GM12891 (cell line): ENCODE measurements at regions not wholly inside any gene's neighbourhood (a gene's known extent, or its start where the extent isn't known, plus 50 kb on each side); places are given as distances from the start of the nearest gene placed in this dataset.
A peak's percentile ranks its signal among the peaks of the same experiment; 100 is the strongest.

Source experiments
- DNase-seq: peaks from one replicate; pipeline ENCODE4 v3.0.0; 2011; ENCODE audit warnings: low spot score; ENCODE audit not compliant: insufficient read length
- FAIRE-seq: peaks from 2 replicates; lab custom pipeline; 2011; peaks lifted over from hg19 to GRCh38; lab: Jason Lieb, UNC
- PAX5 ChIP-seq: IDR thresholded peaks from 2 replicates; pipeline ENCODE4 v1.6.1; 2011; ENCODE audit warnings: low read length, moderate library complexity, mild to moderate bottlenecking; ENCODE audit not compliant: insufficient read depth, severe bottlenecking
- POLR2A ChIP-seq: IDR thresholded peaks from 2 replicates; pipeline ENCODE4 v1.6.1; 2011; ENCODE audit warnings: low read depth, low read length, control low read depth
- POLR2AphosphoS5 ChIP-seq: IDR thresholded peaks from 2 replicates; pipeline ENCODE4 v1.6.1; 2011; ENCODE audit warnings: low read depth, low read length, control low read depth
- POU2F2 ChIP-seq: IDR thresholded peaks from 2 replicates; pipeline ENCODE4 v1.6.1; 2011; ENCODE audit warnings: low read depth, mild to moderate bottlenecking, control low read depth, low read length, moderate library complexity
- SPI1 ChIP-seq: IDR thresholded peaks from 2 replicates; pipeline ENCODE4 v1.6.1; 2011; ENCODE audit warnings: low read depth, low read length, control low read depth
- TAF1 ChIP-seq: IDR thresholded peaks from 2 replicates; pipeline ENCODE4 v1.6.1; 2011; ENCODE audit warnings: low read depth, low read length, control low read depth

DNA sequence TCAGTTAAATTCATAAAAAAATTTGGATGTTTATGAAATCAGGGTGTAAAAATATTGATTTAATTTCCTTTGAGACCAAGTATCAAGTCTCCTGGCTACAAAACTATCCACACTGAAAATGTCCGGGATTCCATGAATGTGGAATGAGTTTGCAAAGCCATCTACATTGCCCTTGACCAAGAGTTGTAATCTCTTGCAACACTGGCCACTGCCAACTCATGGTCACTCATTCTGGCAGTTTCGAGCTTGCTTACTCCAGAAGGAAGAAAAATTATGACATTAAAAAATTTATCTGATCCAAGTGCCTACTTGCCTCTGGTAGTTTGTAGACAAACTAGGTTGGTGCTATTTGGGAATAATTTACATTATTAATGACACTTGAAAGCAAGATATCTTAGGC, 84.2 kb downstream of the NPY start:
- FAIRE-seq (no peak), DNase-seq (no peak)
- TF ChIP-seq PAX5 (no peak), TAF1 (no peak), SPI1 (no peak), POLR2A (no peak), POU2F2 (no peak), POLR2AphosphoS5 (no peak)

DNA sequence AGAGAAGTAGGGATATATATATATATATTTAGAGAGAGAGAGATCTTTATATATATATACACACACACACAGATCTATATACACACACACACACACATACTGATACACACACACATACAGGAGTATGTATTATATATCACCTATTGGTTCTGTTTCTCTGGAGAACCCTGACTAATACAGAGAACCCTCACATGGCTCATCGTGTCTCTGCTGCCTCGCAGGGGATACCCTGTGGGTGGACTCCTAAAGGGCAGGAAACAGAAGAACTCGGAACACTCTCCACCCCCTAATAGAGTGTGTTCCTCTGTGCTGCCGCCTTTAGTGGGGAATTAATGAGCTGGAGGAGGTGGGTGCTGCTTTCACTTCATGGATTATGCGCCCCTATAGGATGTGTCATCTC, 86.6 kb downstream of the NPY start:
- DNase-seq (no peak), FAIRE-seq (no peak)
- TF ChIP-seq POU2F2 (no peak), TAF1 (no peak), POLR2A (no peak), SPI1 (no peak), PAX5 (no peak), POLR2AphosphoS5 (no peak)

DNA sequence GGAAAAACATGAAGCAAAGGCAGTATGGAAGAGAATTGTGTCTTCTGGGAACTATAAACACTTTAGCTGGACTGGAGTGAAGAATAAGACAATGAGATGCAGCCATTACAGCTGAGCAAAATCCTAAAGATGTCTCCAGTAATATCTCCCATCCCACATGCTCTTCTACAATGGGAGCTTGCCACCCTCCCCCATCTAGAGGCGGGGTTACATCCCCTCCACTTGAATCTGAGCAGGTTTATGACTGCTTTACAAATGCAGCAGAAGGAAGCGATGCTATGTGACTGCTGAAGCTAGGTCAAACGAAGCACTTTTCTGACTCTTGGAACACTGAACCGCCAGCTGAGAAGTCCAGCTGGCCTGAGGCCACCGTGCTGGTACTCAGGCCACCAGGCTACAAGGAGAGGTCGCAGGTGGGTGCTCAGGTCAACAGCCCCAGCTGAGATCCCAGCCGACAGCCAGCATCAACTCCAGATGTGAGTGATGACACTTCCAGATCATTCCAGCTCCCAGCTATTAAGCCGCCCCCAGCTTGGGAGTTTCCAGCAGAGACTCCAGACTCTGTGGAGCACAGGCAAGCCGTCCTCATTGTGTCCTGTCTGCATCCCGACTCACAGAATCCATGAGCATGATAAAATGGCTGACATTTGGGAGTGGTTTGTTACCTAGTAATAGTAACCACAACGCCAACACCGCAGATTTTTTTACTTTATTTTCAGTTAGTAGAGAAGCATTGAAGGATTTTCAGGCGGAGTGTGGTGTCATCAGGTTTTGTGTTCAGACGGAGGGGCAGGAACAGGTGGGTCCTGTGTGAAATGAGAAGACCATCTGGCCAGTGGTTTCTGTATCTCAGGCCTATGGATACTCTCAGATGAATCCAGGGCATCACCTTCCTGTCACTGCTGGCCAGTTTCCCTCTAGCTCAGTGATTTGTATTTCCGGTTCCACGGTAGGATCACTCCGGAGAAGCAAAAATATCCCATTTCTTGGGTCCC, 89.3 kb downstream of the NPY start:
- DNase-seq (no peak), FAIRE-seq (no peak)
- TF ChIP-seq PAX5: no peak
- no peak for TF ChIP-seq TAF1
- no peak for TF ChIP-seq POU2F2
- no peak for TF ChIP-seq POLR2A
- no peak for TF ChIP-seq POLR2AphosphoS5
- no peak for TF ChIP-seq SPI1

DNA sequence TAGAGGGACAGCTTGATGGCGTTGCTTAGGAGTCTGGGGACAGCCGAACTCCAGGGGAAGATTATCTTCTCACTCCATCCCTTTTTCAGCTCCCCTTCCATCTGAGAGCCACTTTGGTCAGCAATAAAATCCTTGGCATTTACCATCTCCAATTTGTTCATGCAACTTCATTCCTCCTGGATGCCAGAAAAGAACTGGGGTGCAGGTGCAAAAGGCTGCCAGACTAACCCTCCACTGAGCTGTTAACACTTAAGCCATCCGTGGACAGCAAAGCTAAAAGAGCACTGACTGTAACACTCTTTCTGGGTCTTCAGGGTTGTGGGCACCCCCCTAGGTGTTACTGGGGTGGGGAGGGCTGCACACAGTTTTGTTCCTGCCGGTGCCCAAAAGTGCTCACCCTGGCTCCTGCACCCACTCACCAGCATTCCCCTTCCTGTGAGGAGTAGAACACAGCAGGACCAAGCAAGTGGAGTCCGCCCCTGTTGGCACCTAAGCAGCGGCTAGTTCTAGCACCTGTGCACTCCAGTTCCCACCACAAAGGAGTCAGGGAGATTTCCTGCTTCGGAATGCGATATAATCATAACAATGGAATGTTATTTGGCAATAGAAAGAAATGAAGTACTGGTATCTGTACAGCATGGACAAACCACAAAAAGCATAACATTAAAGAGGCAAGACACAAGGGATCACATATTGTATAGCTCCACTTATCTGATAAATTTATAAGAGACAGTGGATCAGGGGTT, 95.1 kb downstream of the NPY start:
- TF ChIP-seq TAF1: no peak
- no peak for TF ChIP-seq POLR2A
- no peak for TF ChIP-seq POLR2AphosphoS5
- no peak for TF ChIP-seq PAX5
- TF ChIP-seq SPI1: no peak
- DNase-seq: no peak
- FAIRE-seq: no peak

DNA sequence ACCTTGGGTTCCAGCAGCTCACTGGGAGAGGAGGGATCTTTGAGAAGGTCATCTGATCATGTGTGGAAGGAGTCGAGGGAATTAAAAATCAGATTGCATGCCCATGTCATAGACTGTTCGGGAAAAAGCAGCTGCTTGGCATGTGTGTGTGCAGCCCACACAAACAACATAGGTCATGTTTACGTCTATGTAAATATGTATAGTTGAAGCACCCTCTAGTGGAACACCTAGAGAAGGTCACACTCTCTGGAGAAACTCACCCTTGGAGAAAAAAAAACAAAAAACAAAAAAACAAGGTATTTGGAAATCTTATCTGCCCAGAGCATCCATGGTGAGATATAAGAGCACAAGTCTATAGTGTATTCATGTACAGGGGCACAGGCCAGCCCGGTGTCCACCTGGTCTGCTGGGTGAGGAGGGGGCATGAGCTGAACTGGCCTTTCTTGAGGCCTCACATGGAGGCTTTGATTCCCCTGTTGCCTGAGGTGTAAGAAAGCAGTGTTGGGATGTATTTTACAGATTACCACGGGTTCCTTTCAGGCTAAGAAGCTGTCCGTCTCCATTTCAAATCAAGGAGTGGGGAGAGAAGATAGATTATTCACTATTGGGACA, 98.0 kb downstream of the NPY start:
- TF ChIP-seq PAX5: no peak
- TF ChIP-seq SPI1: no peak
- no peak for TF ChIP-seq POU2F2
- no peak for TF ChIP-seq POLR2AphosphoS5
- no peak for TF ChIP-seq POLR2A
- no peak for TF ChIP-seq TAF1
- DNase-seq (peak; percentile 32), FAIRE-seq (peak; percentile 45)

DNA sequence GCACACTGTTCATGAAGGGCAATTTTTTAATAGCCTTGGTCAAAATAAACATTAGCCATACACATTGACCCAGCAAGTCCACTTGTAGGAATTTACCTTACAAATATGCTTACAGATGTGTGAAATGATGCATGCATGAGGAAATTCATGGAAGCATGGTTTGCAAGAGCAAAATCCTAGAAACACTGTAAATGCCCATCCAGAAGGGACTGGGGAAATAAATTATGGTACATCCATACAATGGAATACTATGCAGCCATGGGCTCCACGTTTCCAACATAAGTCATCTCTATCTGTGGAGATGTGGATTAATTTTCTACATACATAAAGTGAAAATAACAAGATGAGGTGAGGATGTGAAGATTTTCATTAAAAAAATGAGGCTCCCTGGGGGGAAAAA, 99.1 kb downstream of the NPY start:
- DNase-seq: no peak
- FAIRE-seq: no peak
- TF ChIP-seq POU2F2 (no peak), POLR2AphosphoS5 (no peak), SPI1 (no peak), TAF1 (no peak), PAX5 (no peak), POLR2A (no peak)

DNA sequence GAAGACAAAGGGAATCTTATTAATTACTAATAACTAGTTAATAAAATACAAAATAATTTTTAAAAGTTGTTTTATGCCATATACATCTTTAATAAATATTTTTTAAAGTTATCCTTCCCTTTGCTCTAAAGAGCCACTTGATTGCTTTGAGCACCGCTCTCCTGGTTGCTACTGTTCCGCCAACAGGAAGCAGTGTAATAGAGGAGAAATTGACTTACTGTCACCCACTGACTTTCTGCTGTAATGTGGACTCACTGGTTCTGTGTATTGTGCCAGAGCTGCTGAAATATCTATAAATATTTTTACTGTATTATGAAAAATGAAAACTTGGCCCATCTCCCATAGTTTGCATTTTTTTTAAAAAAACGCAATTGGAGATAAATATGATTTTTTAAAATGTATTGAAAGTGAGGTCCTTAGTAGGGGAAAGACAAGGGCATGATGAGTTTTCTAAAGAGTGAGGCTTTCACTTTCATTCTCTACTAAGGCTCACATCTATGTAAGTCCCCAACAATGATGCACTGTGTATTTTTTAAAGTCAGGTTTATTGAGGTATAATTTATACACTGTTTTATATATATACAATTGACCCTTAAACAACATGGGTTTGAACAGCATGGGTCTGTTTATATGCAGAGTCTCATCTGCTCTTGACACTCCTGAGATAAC, 100.5 kb downstream of the NPY start:
- DNase-seq (no peak), FAIRE-seq (no peak)
- no peak for TF ChIP-seq TAF1
- no peak for TF ChIP-seq SPI1
- TF ChIP-seq PAX5: no peak
- no peak for TF ChIP-seq POLR2AphosphoS5
- no peak for TF ChIP-seq POU2F2

DNA sequence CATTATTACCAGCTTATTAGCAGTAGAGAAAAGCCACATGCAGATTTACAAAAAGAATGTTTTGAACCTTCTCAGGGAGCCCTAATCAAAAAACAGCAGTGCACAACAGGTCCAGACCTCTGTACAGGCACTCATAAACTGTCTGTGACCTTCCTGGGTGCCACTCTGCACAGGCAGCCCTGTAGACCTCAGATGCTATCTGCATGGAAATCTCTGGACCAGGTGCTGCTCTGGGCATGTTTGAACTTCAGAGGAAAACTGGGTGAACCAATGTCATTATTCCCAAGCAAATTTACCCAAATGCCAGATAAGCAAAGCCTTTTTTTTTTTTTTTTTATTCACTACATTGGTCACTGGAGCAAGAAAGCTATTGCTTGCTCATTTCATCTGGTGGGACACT, 104.2 kb downstream of the NPY start:
- FAIRE-seq (no peak), DNase-seq (no peak)
- TF ChIP-seq SPI1 (no peak), POLR2AphosphoS5 (no peak), TAF1 (no peak), POU2F2 (no peak), POLR2A (no peak), PAX5 (no peak)
